Endodermal cell (in vitro differentiated cells): ENCODE measurements at regions not wholly inside any gene's neighbourhood (a gene's known extent, or its start where the extent isn't known, plus 50 kb on each side); places are given as distances from the start of the nearest gene placed in this dataset.

ENCODE experiments used
- DNase-seq: peaks from one replicate; pipeline ENCODE4 v3.0.0-alpha.2; 2017
- H3K27ac ChIP-seq: 2 replicates; pipeline ENCODE4 v1.5.1; 2013; ENCODE audit warnings: mild to moderate bottlenecking, low read depth, low read length, moderate library complexity
- H3K27me3 ChIP-seq: 2 replicates; pipeline ENCODE4 v1.6.1; 2013; ENCODE audit warnings: mild to moderate bottlenecking, low read length, moderate library complexity; ENCODE audit not compliant: insufficient read depth, control insufficient read depth, poor library complexity, severe bottlenecking
- H3K36me3 ChIP-seq: 2 replicates; pipeline ENCODE4 v1.7.0; 2013; ENCODE audit warnings: mild to moderate bottlenecking, low read length, moderate library complexity; ENCODE audit not compliant: control insufficient read depth, insufficient read depth
- H3K4me1 ChIP-seq: one replicate; pipeline ENCODE4 v1.7.0; 2013; ENCODE audit warnings: low read length; ENCODE audit not compliant: control insufficient read depth, insufficient read depth
- H3K4me3 ChIP-seq: 2 replicates; pipeline ENCODE4 v1.5.1; 2013; ENCODE audit warnings: mild to moderate bottlenecking, low read length, moderate library complexity
- H3K9ac ChIP-seq: 2 replicates; pipeline ENCODE4 v1.6.1; 2013; ENCODE audit warnings: mild to moderate bottlenecking, low read length, moderate library complexity; ENCODE audit not compliant: poor library complexity, severe bottlenecking; ENCODE audit errors: extremely low read depth
- H3K9me3 ChIP-seq: 2 replicates; pipeline ENCODE4 v1.6.1; 2013; ENCODE audit warnings: mild to moderate bottlenecking, low read length, moderate library complexity; ENCODE audit not compliant: control insufficient read depth
- H3K27ac Mint-ChIP-seq: 2 replicates; pipeline ENCODE4 v1.8.0; 2020; ENCODE audit warnings: mixed read lengths
- H3K27me3 Mint-ChIP-seq: 2 replicates; pipeline ENCODE4 v1.8.0; 2021; ENCODE audit warnings: mild to moderate bottlenecking, mixed read lengths; ENCODE audit not compliant: insufficient read depth
- H3K36me3 Mint-ChIP-seq: 2 replicates; pipeline ENCODE4 v1.8.0; 2020; ENCODE audit warnings: low read depth, mixed read lengths
- H3K4me1 Mint-ChIP-seq: 2 replicates; pipeline ENCODE4 v1.8.0; 2020; ENCODE audit warnings: mixed read lengths
- H3K4me3 Mint-ChIP-seq: 2 replicates; pipeline ENCODE4 v1.8.0; 2020; ENCODE audit warnings: mild to moderate bottlenecking, moderate library complexity, mixed read lengths
- H3K9me3 Mint-ChIP-seq: 2 replicates; pipeline ENCODE4 v1.8.0; 2020; ENCODE audit warnings: mild to moderate bottlenecking, mixed read lengths
- CTCF ChIP-seq: fragments of 200-600 bp; sonication (generic); conservative IDR thresholded peaks from 2 replicates; pipeline ENCODE4 v1.5.0; 2021; ENCODE audit warnings: antibody characterized with exemption, mild to moderate bottlenecking
- WGBS, 2 experiments: methylation state at CpG; one replicate each; pipeline versions ENCODE4 v1.1.5 to v1.1.7; 2013; ENCODE audit warnings: missing lambda C conversion rate in 2 of 2, mixed read lengths in 1 of 2; ENCODE audit not compliant: insufficient coverage in 1 of 2, insufficient read length in 1 of 2; 5-methylcytosine and 5-hydroxymethylcytosine counted together

- H3K9me3 Mint-ChIP-seq: peaks cover 4% of the 10 kb centered on the region
- H3K27ac Mint-ChIP-seq: no peak overlapping the region
- DNase-seq: no peak
- H3K36me3 Mint-ChIP-seq: no peaks in the 10 kb centered on the region
- Histone ChIP-seq H3K27me3 (no peaks in the 10 kb centered on the region), H3K27ac (no peak overlapping the region), H3K4me1 (no peaks in the 10 kb centered on the region), H3K36me3 (no peaks in the 10 kb centered on the region), H3K9me3 (no peaks in the 10 kb centered on the region), H3K4me3 (no peak overlapping the region), H3K9ac (no peak overlapping the region)
- no peak for TF ChIP-seq CTCF
- H3K4me3 Mint-ChIP-seq: no peak overlapping the region
- 82 to 86% methylated on average over 1 of the region's 1 CpG for WGBS, 2 experiments
- H3K27me3 Mint-ChIP-seq: no peaks in the 10 kb centered on the region
- H3K4me1 Mint-ChIP-seq: no peaks in the 10 kb centered on the region
Observed at GRCh38 chr1:189275796-189276195, 1201.9 kb downstream of the BRINP3 start.

GRCh38 chr1:189289346-189289745 is 1188.3 kb downstream of the BRINP3 start:
- H3K4me1 Mint-ChIP-seq: no peaks in the 10 kb centered on the region
- no peaks in the 10 kb centered on the region for H3K9me3 Mint-ChIP-seq
- whole genome bisulfite sequencing, 2 experiments: 89 to 100% methylated on average over 2 to 3 of the region's 3 CpGs
- H3K9me3 ChIP-seq: no peaks in the 10 kb centered on the region
- no peaks in the 10 kb centered on the region for H3K4me1 ChIP-seq
- no peak overlapping the region for H3K4me3 Mint-ChIP-seq
- no peak for TF ChIP-seq CTCF
- no peaks in the 10 kb centered on the region for H3K27me3 Mint-ChIP-seq
- H3K27ac Mint-ChIP-seq: no peak overlapping the region
- H3K27me3 ChIP-seq: no peaks in the 10 kb centered on the region
- no peak overlapping the region for H3K4me3 ChIP-seq
- H3K36me3 ChIP-seq: no peaks in the 10 kb centered on the region
- no peak for DNase-seq
- no peaks in the 10 kb centered on the region for H3K36me3 Mint-ChIP-seq
- no peak overlapping the region for H3K27ac ChIP-seq
- no peak overlapping the region for H3K9ac ChIP-seq

GRCh38 chr1:189301235-189301634 is 1176.4 kb downstream of the BRINP3 start:
- Mint-ChIP-seq H3K27ac (no peak overlapping the region), H3K36me3 (no peaks in the 10 kb centered on the region), H3K27me3 (peaks cover 2% of the 10 kb centered on the region), H3K4me1 (no peaks in the 10 kb centered on the region), H3K4me3 (no peak overlapping the region), H3K9me3 (peaks cover 3% of the 10 kb centered on the region)
- Histone ChIP-seq H3K36me3 (no peaks in the 10 kb centered on the region), H3K27me3 (no peaks in the 10 kb centered on the region), H3K4me3 (no peak overlapping the region), H3K9me3 (no peaks in the 10 kb centered on the region), H3K9ac (no peak overlapping the region), H3K4me1 (no peaks in the 10 kb centered on the region), H3K27ac (no peak overlapping the region)
- DNase-seq: no peak
- no peak for TF ChIP-seq CTCF
- 57 to 78% methylated on average over 1 to 4 of the region's 4 CpGs for WGBS, 2 experiments
